Activated naive CD8-positive, alpha-beta T cell treated with anti-CD3 and anti-CD28 coated beads, Interleukin-2, amount 50 U/mL, for 24 hours (primary cell): ENCODE measurements at regions not wholly inside any gene's neighbourhood (a gene's known extent, or its start where the extent isn't known, plus 50 kb on each side); places are given as distances from the start of the nearest gene placed in this dataset.

Experiments
- ATAC-seq: fragments of 150-1000 bp; cut with Tn5 transposase; one replicate; pipeline ENCODE4 v1.10.0; 2021
- DNase-seq: peaks from one replicate; pipeline ENCODE4 v3.0.0; 2021
- H3K27ac Mint-ChIP-seq: one replicate; pipeline ENCODE4 v1.8.0; 2021; ENCODE audit warnings: mild to moderate bottlenecking, mixed read lengths
- H3K27me3 Mint-ChIP-seq: one replicate; pipeline ENCODE4 v1.8.0; 2021; ENCODE audit warnings: mixed read lengths
- H3K36me3 Mint-ChIP-seq: one replicate; pipeline ENCODE4 v1.8.0; 2021; ENCODE audit warnings: low read depth, mixed read lengths
- H3K4me1 Mint-ChIP-seq: one replicate; pipeline ENCODE4 v1.8.0; 2021; ENCODE audit warnings: mixed read lengths
- H3K4me3 Mint-ChIP-seq: one replicate; pipeline ENCODE4 v1.8.0; 2021; ENCODE audit warnings: mild to moderate bottlenecking, moderate library complexity, mixed read lengths
- H3K9me3 Mint-ChIP-seq: one replicate; pipeline ENCODE4 v1.8.0; 2021; ENCODE audit warnings: mixed read lengths

GRCh38 chr11:29734287-29734686 is 282.5 kb downstream of the KCNA4 start:
- DNase-seq: no peak
- Mint-ChIP-seq H3K27ac (no peak overlapping the region), H3K9me3 (peaks cover 4% of the 10 kb centered on the region), H3K4me3 (no peak overlapping the region), H3K4me1 (no peaks in the 10 kb centered on the region), H3K36me3 (no peaks in the 10 kb centered on the region), H3K27me3 (no peaks in the 10 kb centered on the region)
- no peak for ATAC-seq

GRCh38 chr11:29713831-29714320 is 303.0 kb downstream of the KCNA4 start:
- Mint-ChIP-seq H3K9me3 (peaks cover 10% of the 10 kb centered on the region), H3K27ac (no peak overlapping the region), H3K4me3 (no peak overlapping the region), H3K27me3 (no peaks in the 10 kb centered on the region), H3K36me3 (no peaks in the 10 kb centered on the region), H3K4me1 (no peaks in the 10 kb centered on the region)
- ATAC-seq: no peak
- DNase-seq: no peak

- H3K27me3 Mint-ChIP-seq: no peaks in the 10 kb centered on the region
- no peak overlapping the region for H3K27ac Mint-ChIP-seq
- H3K4me1 Mint-ChIP-seq: no peaks in the 10 kb centered on the region
- no peak overlapping the region for H3K4me3 Mint-ChIP-seq
- DNase-seq (no peak), ATAC-seq (no peak)
- H3K9me3 Mint-ChIP-seq: peaks cover 10% of the 10 kb centered on the region
- no peaks in the 10 kb centered on the region for H3K36me3 Mint-ChIP-seq
Measured at GRCh38 chr11:29712616-29713015, 304.2 kb downstream of the KCNA4 start.

- peaks cover 13% of the 10 kb centered on the region for H3K9me3 Mint-ChIP-seq
- no peak overlapping the region for H3K27ac Mint-ChIP-seq
- no peak overlapping the region for H3K4me3 Mint-ChIP-seq
- DNase-seq (no peak), ATAC-seq (no peak)
- no peaks in the 10 kb centered on the region for H3K36me3 Mint-ChIP-seq
- H3K4me1 Mint-ChIP-seq: no peaks in the 10 kb centered on the region
- H3K27me3 Mint-ChIP-seq: no peaks in the 10 kb centered on the region
Measured at GRCh38 chr11:29707924-29708323, 308.9 kb downstream of the KCNA4 start.

- Mint-ChIP-seq H3K27me3 (no peaks in the 10 kb centered on the region), H3K4me3 (no peak overlapping the region), H3K4me1 (no peaks in the 10 kb centered on the region), H3K9me3 (peaks cover 15% of the 10 kb centered on the region), H3K36me3 (no peaks in the 10 kb centered on the region), H3K27ac (no peak overlapping the region)
- ATAC-seq: no peak
- no peak for DNase-seq
Measured at GRCh38 chr11:29685361-29685760, 331.5 kb downstream of the KCNA4 start.

GRCh38 chr11:29682856-29683255 is 334.0 kb downstream of the KCNA4 start:
- no peak overlapping the region for H3K27ac Mint-ChIP-seq
- H3K4me3 Mint-ChIP-seq: no peak overlapping the region
- H3K36me3 Mint-ChIP-seq: no peaks in the 10 kb centered on the region
- DNase-seq (no peak), ATAC-seq (no peak)
- no peaks in the 10 kb centered on the region for H3K4me1 Mint-ChIP-seq
- no peaks in the 10 kb centered on the region for H3K27me3 Mint-ChIP-seq
- peaks cover 16% of the 10 kb centered on the region for H3K9me3 Mint-ChIP-seq

GRCh38 chr11:29679996-29680395 is 336.8 kb downstream of the KCNA4 start:
- ATAC-seq: no peak
- Mint-ChIP-seq H3K27ac (no peak overlapping the region), H3K9me3 (peaks cover 12% of the 10 kb centered on the region), H3K4me1 (no peaks in the 10 kb centered on the region), H3K4me3 (no peak overlapping the region), H3K27me3 (no peaks in the 10 kb centered on the region), H3K36me3 (no peaks in the 10 kb centered on the region)
- no peak for DNase-seq

GRCh38 chr11:29676993-29677392 is 339.8 kb downstream of the KCNA4 start:
- Mint-ChIP-seq H3K9me3 (peaks cover 8% of the 10 kb centered on the region), H3K4me3 (no peak overlapping the region), H3K27me3 (no peaks in the 10 kb centered on the region), H3K4me1 (no peaks in the 10 kb centered on the region), H3K27ac (no peak overlapping the region), H3K36me3 (no peaks in the 10 kb centered on the region)
- ATAC-seq: no peak
- DNase-seq: no peak

GRCh38 chr11:29669310-29669709 is 347.5 kb downstream of the KCNA4 start:
- Mint-ChIP-seq H3K27ac (no peak overlapping the region), H3K9me3 (peaks cover 27% of the 10 kb centered on the region), H3K27me3 (no peaks in the 10 kb centered on the region), H3K4me3 (no peak overlapping the region), H3K4me1 (no peaks in the 10 kb centered on the region), H3K36me3 (no peaks in the 10 kb centered on the region)
- ATAC-seq (no peak), DNase-seq (no peak)

GRCh38 chr11:29657709-29658108 is 359.1 kb downstream of the KCNA4 start:
- no peaks in the 10 kb centered on the region for H3K36me3 Mint-ChIP-seq
- H3K9me3 Mint-ChIP-seq: peaks cover 4% of the 10 kb centered on the region
- H3K4me3 Mint-ChIP-seq: no peak overlapping the region
- DNase-seq: no peak
- H3K27ac Mint-ChIP-seq: no peak overlapping the region
- no peaks in the 10 kb centered on the region for H3K4me1 Mint-ChIP-seq
- H3K27me3 Mint-ChIP-seq: no peaks in the 10 kb centered on the region
- ATAC-seq: no peak

- Mint-ChIP-seq H3K4me1 (no peaks in the 10 kb centered on the region), H3K9me3 (peaks cover 4% of the 10 kb centered on the region), H3K4me3 (no peak overlapping the region), H3K36me3 (no peaks in the 10 kb centered on the region), H3K27me3 (no peaks in the 10 kb centered on the region), H3K27ac (no peak overlapping the region)
- DNase-seq: no peak
- ATAC-seq: no peak
Measured at GRCh38 chr11:29656597-29656996, 360.2 kb downstream of the KCNA4 start.

GRCh38 chr11:29645373-29645772 is 371.5 kb downstream of the KCNA4 start:
- Mint-ChIP-seq H3K4me3 (no peak overlapping the region), H3K36me3 (no peaks in the 10 kb centered on the region), H3K9me3 (peaks cover 4% of the 10 kb centered on the region), H3K4me1 (no peaks in the 10 kb centered on the region), H3K27ac (no peak overlapping the region), H3K27me3 (no peaks in the 10 kb centered on the region)
- DNase-seq (no peak), ATAC-seq (no peak)

- Mint-ChIP-seq H3K27me3 (no peaks in the 10 kb centered on the region), H3K9me3 (peaks cover 12% of the 10 kb centered on the region), H3K4me3 (no peak overlapping the region), H3K4me1 (no peaks in the 10 kb centered on the region), H3K27ac (no peak overlapping the region), H3K36me3 (no peaks in the 10 kb centered on the region)
- DNase-seq: no peak
- no peak for ATAC-seq
Measured at GRCh38 chr11:29641201-29641600, 375.6 kb downstream of the KCNA4 start.

GRCh38 chr11:29634744-29635143 is 382.1 kb downstream of the KCNA4 start:
- Mint-ChIP-seq H3K27me3 (no peaks in the 10 kb centered on the region), H3K4me1 (no peaks in the 10 kb centered on the region), H3K36me3 (no peaks in the 10 kb centered on the region), H3K9me3 (peaks cover 15% of the 10 kb centered on the region), H3K27ac (no peak overlapping the region), H3K4me3 (no peak overlapping the region)
- no peak for DNase-seq
- ATAC-seq: no peak

- Mint-ChIP-seq H3K4me3 (no peak overlapping the region), H3K4me1 (no peaks in the 10 kb centered on the region), H3K36me3 (no peaks in the 10 kb centered on the region), H3K27me3 (no peaks in the 10 kb centered on the region), H3K27ac (no peak overlapping the region), H3K9me3 (peaks cover 15% of the 10 kb centered on the region)
- DNase-seq (no peak), ATAC-seq (no peak)
Measured at GRCh38 chr11:29634244-29634643, 382.6 kb downstream of the KCNA4 start.

GRCh38 chr11:29629286-29629685 is 387.5 kb downstream of the KCNA4 start:
- no peaks in the 10 kb centered on the region for H3K36me3 Mint-ChIP-seq
- H3K27ac Mint-ChIP-seq: no peak overlapping the region
- H3K4me3 Mint-ChIP-seq: no peak overlapping the region
- no peaks in the 10 kb centered on the region for H3K4me1 Mint-ChIP-seq
- no peaks in the 10 kb centered on the region for H3K27me3 Mint-ChIP-seq
- no peak for ATAC-seq
- DNase-seq: no peak
- peaks cover 7% of the 10 kb centered on the region for H3K9me3 Mint-ChIP-seq
